ENCODE measurements at regions not wholly inside any gene's neighbourhood (a gene's known extent, or its start where the extent isn't known, plus 50 kb on each side); places are given as distances from the start of the nearest gene placed in this dataset.
A peak's percentile ranks its signal among the peaks of the same experiment; 100 is the strongest.
"Not testable (repeated sequence)": the region's sequence is repeated elsewhere in the genome, so short reads cannot be mapped to it uniquely, and the experiment has no call there.

DNA sequence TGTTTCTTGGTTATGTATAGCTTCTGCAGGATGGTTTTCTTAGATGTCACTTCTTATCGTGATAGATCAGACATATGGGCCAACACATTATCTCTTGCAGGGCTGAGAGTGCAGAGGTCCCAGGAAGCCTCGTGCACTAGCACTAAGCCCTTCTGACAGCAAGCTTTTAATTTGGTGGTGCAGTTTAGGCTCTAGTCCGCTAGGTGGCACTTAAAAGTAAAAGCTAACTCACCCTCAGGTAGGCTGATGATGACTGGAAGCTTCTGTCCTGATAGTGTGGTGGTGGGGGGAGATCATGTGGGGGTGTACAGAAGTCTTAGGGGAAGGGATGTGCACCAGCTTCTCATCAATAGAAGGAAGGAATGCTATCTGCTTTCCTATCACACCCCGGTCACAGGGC, 142.0 kb downstream of the SPIN4 start:
- H3K27ac Mint-ChIP-seq, H3K9me3 Mint-ChIP-seq, H3K4me1 Mint-ChIP-seq: not testable (repeated sequence)

DNA sequence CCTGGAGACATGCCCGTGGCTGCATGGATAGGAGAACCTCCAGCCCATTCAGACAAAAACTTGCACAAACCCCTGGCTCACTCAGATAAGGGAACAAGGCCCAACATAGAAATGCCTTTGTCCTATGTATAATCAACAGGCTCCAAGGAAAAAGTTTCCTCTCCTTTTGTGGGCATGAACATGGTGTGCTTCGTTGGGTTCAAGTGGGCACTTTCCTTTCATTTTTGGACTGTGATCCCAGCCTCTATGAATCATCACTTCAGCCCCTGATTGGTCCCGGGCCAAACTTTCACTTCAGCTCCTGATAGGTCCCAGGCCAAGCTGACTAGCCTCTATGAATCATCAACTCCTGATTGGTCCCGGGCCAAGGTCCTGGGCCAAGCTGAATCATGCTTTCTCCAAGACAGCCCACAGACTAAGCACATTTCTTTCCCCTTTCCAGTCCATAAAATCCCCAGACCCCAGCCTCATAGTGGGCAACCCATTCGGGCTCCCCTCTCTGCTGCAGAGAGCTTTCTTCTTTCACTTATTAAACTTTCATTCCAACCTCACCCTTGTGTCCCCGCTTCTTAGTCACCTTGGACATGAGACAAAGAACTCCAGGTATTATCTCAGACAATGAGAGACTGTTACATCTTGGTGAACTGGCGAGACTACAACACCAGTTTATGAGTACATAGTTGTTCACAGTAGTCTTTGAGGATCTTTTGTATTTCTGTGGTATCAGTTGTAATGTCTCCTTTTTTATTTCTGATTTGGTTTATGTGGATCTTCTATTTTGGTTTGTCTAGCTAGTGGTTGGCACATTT, 146.7 kb downstream of the SPIN4 start:
- not testable (repeated sequence) for H3K27ac Mint-ChIP-seq, H3K36me3 Mint-ChIP-seq, H3K9me3 Mint-ChIP-seq, H3K4me3 Mint-ChIP-seq, H3K4me1 Mint-ChIP-seq, H3K27me3 Mint-ChIP-seq

More for the DNA sequence above, 142.0 kb downstream of the SPIN4 start:
- H3K36me3 Mint-ChIP-seq, H3K4me3 Mint-ChIP-seq, H3K27me3 Mint-ChIP-seq: not testable (repeated sequence)

DNA sequence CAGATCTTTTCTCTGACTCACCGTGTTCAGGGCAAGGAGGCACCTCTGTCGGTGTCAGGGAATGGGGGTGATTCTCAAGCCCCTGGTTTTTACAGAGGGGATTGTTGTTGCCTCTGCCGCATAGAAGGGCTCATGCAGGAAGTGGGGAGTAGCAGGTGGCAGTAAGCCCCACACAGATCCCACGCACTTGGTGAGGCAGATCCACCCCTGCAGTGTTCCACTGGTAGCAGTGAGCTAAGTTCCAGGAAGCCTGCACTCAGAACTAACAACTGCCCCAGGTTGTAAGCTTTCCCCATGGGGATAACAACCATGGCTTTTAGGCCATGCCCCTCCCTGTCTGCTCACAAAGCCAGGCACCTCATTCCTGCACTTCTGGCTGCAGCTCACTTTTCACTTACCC, 149.1 kb downstream of the SPIN4 start:
- not testable (repeated sequence) for H3K4me3 Mint-ChIP-seq, H3K27ac Mint-ChIP-seq, H3K36me3 Mint-ChIP-seq

DNA sequence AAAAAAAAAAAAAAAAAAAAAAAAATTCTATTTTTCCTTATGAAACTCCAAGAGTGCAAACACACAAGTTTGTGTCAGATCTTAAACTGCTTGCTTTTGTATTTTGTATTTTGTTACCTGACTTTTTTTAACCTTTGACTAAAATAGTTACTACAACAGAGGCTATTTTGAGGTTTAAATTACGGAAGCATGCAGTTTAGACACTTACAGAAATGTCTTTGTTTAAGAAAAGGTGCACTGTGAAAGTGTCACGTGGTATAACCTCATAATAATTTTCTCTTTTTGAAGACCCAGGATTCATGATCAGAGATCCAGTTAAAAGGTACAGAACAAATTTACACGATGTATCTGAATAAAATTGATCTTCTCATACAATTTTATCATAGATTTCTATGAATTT, 152.4 kb downstream of the SPIN4 start:
- H3K4me3 Mint-ChIP-seq, H3K4me1 Mint-ChIP-seq, H3K27me3 Mint-ChIP-seq, H3K9me3 Mint-ChIP-seq, H3K36me3 Mint-ChIP-seq, H3K27ac Mint-ChIP-seq: not testable (repeated sequence)

More for the DNA sequence above, 149.1 kb downstream of the SPIN4 start:
- not testable (repeated sequence) for H3K27me3 Mint-ChIP-seq, H3K4me1 Mint-ChIP-seq, H3K9me3 Mint-ChIP-seq

DNA sequence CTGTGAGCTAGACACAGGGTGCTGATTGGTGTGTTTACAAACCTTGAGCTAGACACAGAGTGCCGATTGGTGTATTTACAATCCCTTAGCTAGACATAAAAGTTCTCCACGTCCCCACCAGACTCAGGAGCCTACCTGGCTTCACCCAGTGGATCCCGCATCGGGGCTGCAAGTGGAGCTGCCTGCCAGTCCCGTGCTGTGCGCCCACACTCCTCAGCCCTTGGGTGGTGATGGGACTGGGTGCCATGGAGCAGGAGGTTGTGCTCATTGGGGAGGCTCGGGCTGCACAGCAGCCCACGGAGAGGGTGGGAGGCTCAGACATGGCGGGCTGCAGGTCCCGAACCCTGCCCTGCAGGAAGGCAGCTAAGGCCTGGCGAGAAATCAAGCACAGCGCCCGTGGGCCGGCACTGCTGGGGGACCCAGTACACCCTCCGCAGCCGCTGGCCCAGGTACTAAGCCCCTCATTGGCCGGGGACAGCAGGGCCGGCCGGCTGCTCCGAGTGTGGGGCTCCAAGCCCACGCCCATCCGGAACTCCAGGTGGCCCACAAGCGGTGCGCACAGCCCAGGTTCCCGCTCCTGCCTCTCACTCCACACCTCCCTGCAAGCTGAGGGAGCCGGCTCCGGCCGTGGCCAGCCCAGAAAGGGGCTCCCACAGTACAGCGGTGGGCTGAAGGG, 158.6 kb downstream of the SPIN4 start:
- H3K9me3 Mint-ChIP-seq, H3K27me3 Mint-ChIP-seq, H3K36me3 Mint-ChIP-seq, H3K27ac Mint-ChIP-seq, H3K4me1 Mint-ChIP-seq: not testable (repeated sequence)
- H3K4me3 Mint-ChIP-seq: peak overlapping the region in 1 of 4 donors; percentile 22

DNA sequence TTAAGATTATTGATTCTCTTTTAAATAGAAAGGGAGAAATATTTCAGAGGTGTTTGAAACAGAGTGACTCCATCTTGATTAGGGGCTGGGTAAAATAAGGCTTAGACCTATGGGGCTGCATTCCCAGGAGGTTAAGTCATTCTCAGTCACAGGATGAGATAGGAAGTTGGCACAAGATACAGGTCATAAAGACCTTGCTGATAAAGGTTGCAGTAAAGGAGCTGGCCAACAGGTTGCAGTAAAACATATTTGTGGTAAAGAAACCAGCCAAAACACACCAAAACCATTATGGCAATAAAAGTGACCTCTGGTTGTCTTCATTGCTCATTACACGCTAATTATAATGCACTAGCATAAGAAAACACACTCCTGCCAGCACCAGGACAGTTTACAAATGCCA, 165.0 kb downstream of the SPIN4 start:
- H3K9me3 Mint-ChIP-seq: peaks cover 0 to 4% (median 0%) of the 10 kb centered on the region in 3 donors
- H3K4me3 Mint-ChIP-seq: no peak overlapping the region
- H3K27ac Mint-ChIP-seq: no peak overlapping the region
- H3K4me1 Mint-ChIP-seq: peaks cover 0 to 2% (median 0%) of the 10 kb centered on the region in 3 donors
- no peaks in the 10 kb centered on the region for H3K27me3 Mint-ChIP-seq
- H3K36me3 Mint-ChIP-seq: no peaks in the 10 kb centered on the region

DNA sequence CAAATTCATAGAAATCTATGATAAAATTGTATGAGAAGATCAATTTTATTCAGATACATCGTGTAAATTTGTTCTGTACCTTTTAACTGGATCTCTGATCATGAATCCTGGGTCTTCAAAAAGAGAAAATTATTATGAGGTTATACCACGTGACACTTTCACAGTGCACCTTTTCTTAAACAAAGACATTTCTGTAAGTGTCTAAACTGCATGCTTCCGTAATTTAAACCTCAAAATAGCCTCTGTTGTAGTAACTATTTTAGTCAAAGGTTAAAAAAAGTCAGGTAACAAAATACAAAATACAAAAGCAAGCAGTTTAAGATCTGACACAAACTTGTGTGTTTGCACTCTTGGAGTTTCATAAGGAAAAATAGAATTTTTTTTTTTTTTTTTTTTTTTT, 171.3 kb downstream of the SPIN4 start:
- not testable (repeated sequence) for H3K27me3 Mint-ChIP-seq, H3K9me3 Mint-ChIP-seq, H3K36me3 Mint-ChIP-seq, H3K27ac Mint-ChIP-seq, H3K4me3 Mint-ChIP-seq, H3K4me1 Mint-ChIP-seq

DNA sequence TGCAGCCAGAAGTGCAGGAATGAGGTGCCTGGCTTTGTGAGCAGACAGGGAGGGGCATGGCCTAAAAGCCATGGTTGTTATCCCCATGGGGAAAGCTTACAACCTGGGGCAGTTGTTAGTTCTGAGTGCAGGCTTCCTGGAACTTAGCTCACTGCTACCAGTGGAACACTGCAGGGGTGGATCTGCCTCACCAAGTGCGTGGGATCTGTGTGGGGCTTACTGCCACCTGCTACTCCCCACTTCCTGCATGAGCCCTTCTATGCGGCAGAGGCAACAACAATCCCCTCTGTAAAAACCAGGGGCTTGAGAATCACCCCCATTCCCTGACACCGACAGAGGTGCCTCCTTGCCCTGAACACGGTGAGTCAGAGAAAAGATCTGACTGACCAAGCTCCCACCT, 174.6 kb downstream of the SPIN4 start:
- not testable (repeated sequence) for H3K4me3 Mint-ChIP-seq, H3K27me3 Mint-ChIP-seq

DNA sequence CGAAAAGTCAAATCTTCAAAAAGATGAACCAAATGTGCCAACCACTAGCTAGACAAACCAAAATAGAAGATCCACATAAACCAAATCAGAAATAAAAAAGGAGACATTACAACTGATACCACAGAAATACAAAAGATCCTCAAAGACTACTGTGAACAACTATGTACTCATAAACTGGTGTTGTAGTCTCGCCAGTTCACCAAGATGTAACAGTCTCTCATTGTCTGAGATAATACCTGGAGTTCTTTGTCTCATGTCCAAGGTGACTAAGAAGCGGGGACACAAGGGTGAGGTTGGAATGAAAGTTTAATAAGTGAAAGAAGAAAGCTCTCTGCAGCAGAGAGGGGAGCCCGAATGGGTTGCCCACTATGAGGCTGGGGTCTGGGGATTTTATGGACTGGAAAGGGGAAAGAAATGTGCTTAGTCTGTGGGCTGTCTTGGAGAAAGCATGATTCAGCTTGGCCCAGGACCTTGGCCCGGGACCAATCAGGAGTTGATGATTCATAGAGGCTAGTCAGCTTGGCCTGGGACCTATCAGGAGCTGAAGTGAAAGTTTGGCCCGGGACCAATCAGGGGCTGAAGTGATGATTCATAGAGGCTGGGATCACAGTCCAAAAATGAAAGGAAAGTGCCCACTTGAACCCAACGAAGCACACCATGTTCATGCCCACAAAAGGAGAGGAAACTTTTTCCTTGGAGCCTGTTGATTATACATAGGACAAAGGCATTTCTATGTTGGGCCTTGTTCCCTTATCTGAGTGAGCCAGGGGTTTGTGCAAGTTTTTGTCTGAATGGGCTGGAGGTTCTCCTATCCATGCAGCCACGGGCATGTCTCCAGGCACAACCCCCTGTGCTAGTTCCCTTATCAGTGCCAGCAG, 177.1 kb downstream of the SPIN4 start:
- not testable (repeated sequence) for H3K36me3 Mint-ChIP-seq, H3K4me1 Mint-ChIP-seq, H3K27ac Mint-ChIP-seq, H3K27me3 Mint-ChIP-seq, H3K4me3 Mint-ChIP-seq, H3K9me3 Mint-ChIP-seq

More for the DNA sequence above, 174.6 kb downstream of the SPIN4 start:
- not testable (repeated sequence) for H3K27ac Mint-ChIP-seq, H3K4me1 Mint-ChIP-seq, H3K36me3 Mint-ChIP-seq, H3K9me3 Mint-ChIP-seq

DNA sequence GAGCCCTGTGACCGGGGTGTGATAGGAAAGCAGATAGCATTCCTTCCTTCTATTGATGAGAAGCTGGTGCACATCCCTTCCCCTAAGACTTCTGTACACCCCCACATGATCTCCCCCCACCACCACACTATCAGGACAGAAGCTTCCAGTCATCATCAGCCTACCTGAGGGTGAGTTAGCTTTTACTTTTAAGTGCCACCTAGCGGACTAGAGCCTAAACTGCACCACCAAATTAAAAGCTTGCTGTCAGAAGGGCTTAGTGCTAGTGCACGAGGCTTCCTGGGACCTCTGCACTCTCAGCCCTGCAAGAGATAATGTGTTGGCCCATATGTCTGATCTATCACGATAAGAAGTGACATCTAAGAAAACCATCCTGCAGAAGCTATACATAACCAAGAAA, 181.7 kb downstream of the SPIN4 start:
- H3K9me3 Mint-ChIP-seq, H3K27me3 Mint-ChIP-seq, H3K4me1 Mint-ChIP-seq, H3K4me3 Mint-ChIP-seq, H3K36me3 Mint-ChIP-seq, H3K27ac Mint-ChIP-seq: not testable (repeated sequence)

DNA sequence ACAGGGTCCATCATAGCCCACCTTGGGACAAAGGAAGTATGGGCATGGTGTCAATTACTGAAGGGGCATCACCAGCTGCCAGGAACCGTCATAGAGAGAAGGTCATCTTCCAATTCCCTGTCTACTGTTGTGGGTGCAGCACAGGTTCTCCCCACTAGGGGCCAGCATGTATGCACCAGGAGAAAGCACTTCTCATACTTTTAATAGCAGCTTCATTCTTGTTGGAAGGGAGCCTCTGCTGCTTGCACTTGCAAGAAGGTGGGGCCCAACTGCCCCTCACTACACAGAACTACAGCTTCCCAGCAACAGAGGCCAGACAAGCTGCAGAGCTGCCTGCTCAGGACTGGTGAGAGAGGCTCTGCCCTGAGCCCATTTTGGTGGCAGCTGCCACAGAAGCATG, 182.2 kb downstream of the SPIN4 start:
- not testable (repeated sequence) for H3K4me1 Mint-ChIP-seq, H3K27ac Mint-ChIP-seq, H3K27me3 Mint-ChIP-seq, H3K36me3 Mint-ChIP-seq, H3K4me3 Mint-ChIP-seq, H3K9me3 Mint-ChIP-seq

DNA sequence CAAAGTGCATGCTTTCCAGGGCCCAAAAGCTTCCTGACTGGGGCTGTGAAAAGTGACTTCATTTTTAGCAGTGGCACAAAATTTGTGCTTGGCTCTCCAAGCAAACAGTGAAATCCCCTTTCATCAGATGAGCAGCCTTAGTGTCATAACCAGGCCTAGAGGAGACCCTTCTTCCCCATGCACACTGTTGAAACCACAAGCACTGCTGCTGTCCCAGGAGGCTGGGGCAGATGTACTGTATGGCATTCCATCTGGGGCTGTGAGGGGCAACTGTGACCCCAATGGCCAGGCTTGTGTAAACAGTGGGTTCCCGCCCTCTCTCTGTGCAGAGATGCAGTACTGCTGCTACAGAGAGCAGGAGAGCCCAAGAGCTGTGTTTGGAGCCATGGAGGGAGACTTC, 184.1 kb downstream of the SPIN4 start:
- H3K9me3 Mint-ChIP-seq, H3K4me1 Mint-ChIP-seq, H3K27ac Mint-ChIP-seq, H3K36me3 Mint-ChIP-seq, H3K4me3 Mint-ChIP-seq, H3K27me3 Mint-ChIP-seq: not testable (repeated sequence)

DNA sequence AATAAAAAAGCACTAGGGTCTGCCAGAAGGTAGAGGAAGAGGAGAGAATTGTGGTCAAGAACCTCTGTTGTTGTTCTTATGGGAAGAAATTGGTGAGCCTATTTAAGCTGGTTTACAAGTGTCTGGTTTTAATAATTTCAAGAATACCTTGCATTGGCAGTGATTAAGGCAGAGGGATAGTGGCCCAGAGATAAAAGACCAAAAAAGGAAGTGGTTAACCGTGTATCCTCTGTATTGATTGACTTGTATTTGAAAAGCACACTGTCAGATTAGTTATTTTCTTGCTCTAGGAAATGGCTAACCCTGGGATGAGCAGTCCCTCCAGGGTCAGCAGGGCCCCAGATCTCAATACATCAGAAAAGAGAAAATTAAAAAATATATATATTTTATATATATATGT, 190.1 kb downstream of the SPIN4 start:
- H3K9me3 Mint-ChIP-seq: not testable (repeated sequence)

DNA sequence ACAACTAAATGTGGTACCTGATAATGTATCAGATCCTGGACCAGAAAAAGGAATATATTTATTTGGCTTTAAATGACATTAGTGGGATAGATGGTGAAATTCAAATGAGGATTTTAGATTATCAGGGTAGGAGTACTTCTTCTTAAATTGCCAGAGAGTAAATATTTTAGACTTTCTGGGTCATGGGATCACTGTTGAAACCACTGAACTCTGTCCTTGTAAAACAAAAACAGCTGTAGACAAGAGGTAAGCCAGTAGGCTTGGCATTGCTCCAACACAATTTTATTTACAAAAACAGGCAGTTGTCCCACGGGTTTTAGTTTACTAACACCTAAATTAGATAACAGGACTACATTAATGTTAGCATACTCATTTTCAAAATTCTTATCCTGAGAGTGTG, 190.8 kb downstream of the SPIN4 start:
- not testable (repeated sequence) for H3K36me3 Mint-ChIP-seq, H3K4me1 Mint-ChIP-seq, H3K27ac Mint-ChIP-seq, H3K4me3 Mint-ChIP-seq, H3K9me3 Mint-ChIP-seq, H3K27me3 Mint-ChIP-seq

More for the DNA sequence above, 190.1 kb downstream of the SPIN4 start:
- not testable (repeated sequence) for H3K27ac Mint-ChIP-seq, H3K4me3 Mint-ChIP-seq, H3K4me1 Mint-ChIP-seq, H3K36me3 Mint-ChIP-seq, H3K27me3 Mint-ChIP-seq

DNA sequence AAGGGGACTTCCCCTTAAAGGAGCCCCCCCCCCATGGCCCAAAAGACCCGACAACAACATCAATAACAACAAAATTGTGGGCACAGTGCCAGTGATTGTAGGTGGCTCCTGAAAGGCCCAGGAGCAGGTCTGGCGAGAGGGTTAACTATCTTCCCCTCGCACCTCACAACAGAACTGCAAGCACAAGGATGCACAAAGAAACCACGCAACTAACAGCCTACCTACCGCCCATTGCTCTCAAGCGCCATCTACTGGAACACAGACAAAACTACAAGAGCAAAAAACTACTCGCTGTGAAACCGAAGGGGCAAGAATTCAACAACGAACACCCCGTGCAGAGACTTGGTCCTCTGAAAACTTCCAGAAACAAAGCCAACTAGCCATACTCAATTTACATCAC, 205.6 kb downstream of the SPIN4 start:
- not testable (repeated sequence) for H3K27ac Mint-ChIP-seq, H3K4me3 Mint-ChIP-seq, H3K9me3 Mint-ChIP-seq, H3K4me1 Mint-ChIP-seq, H3K36me3 Mint-ChIP-seq, H3K27me3 Mint-ChIP-seq

DNA sequence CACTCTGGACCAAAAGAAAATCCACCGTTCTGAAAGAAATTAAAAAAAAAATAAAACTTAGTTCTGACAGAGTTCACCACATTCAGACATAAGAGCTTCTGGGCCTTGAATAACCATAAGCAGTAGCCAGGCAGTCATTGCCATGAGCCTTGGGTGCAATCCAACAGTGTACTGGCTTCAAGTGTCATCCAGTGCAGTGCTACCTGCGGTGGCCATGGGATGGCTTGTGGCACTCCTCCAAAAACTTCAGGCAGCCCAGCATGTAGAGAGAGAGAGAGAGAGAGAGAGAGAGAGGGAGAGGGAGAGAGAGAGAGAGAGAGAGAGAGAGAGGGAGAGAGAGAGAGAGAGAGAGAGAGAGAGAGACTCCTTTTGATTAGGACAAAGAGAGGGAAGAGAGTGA, 208.5 kb downstream of the SPIN4 start:
- not testable (repeated sequence) for H3K9me3 Mint-ChIP-seq, H3K27ac Mint-ChIP-seq, H3K36me3 Mint-ChIP-seq, H3K4me1 Mint-ChIP-seq, H3K27me3 Mint-ChIP-seq, H3K4me3 Mint-ChIP-seq
